ENCODE measurements at regions not wholly inside any gene's neighbourhood (a gene's known extent, or its start where the extent isn't known, plus 50 kb on each side); places are given as distances from the start of the nearest gene placed in this dataset.

DNA sequence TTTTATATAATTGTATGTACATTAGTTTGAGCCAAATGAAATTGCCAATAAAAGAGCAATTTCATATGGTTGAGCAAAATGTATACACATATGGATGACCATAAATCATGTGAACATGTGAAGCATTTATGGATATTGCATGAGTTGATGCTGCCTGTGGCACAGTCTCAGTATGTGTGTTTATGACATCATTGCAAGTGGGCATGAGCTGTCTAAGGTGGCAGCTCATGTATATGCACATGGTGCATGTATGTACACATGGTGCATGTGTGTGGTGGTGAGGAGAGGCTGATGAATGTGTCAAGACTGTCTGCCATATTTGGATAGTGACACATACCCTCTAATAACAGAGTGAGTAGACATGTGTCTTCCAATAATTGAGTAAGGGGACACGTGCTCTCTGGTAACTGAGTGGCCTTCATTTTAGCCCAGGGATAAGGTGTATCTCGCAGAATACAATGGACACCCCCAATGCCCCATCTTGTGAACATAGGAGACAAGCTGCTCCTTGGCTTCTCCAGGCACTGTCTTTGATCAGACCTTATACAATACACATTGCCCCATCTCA is 208.8 kb downstream of the DHX35 start:
- FAIRE-seq: peak; percentile 20
- TF ChIP-seq POU2F2 (IDR thresholded peaks at IDR 0.05; ENCODE audit: low read depth, low read length) (no peak), TAF1 (IDR thresholded peaks at IDR 0.05; ENCODE audit: low read depth, low read length) (no peak), SPI1 (IDR thresholded peaks at IDR 0.05; ENCODE audit: low read depth, low read length) (no peak), POLR2AphosphoS5 (IDR thresholded peaks at IDR 0.05; ENCODE audit: low read depth, low read length) (no peak), POLR2A (IDR thresholded peaks at IDR 0.05; ENCODE audit: low read depth, low read length) (no peak), PAX5 (IDR thresholded peaks at IDR 0.05; ENCODE audit: insufficient read depth, low read length, severe bottlenecking) (no peak)
- DNase-seq (ENCODE audit: insufficient read length, low spot score): no peak

GRCh38 chr20:39165099-39165498 is 203.0 kb downstream of the DHX35 start:
- TF ChIP-seq PAX5 (IDR thresholded peaks at IDR 0.05; ENCODE audit: insufficient read depth, low read length, severe bottlenecking) (no peak), POLR2AphosphoS5 (IDR thresholded peaks at IDR 0.05; ENCODE audit: low read depth, low read length) (no peak), TAF1 (IDR thresholded peaks at IDR 0.05; ENCODE audit: low read depth, low read length) (no peak), POU2F2 (IDR thresholded peaks at IDR 0.05; ENCODE audit: low read depth, low read length) (no peak), SPI1 (IDR thresholded peaks at IDR 0.05; ENCODE audit: low read depth, low read length) (no peak), POLR2A (IDR thresholded peaks at IDR 0.05; ENCODE audit: low read depth, low read length) (no peak)
- FAIRE-seq: no peak
- DNase-seq (ENCODE audit: insufficient read length, low spot score): no peak

DNA sequence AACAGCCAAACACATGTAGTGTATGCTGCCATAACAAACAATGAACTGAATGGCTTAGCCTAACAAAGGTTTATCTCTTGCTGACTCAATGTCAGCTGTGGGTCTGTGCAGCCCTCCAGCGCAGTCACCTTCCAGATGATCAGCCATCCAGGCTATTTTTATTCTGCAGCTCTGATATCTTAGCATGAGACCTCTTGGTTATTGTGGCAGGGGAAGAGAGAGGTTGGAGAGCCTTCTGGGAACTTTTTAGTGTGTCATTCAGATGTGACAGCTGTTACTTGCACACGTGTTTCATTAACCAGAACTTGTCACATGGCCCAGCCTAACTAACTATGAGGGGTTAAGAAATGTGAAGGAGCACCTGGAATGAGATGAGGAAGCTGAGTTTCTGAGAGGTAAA is 202.5 kb downstream of the DHX35 start:
- DNase-seq (ENCODE audit: insufficient read length, low spot score): no peak
- no peak for TF ChIP-seq PAX5 (IDR thresholded peaks at IDR 0.05; ENCODE audit: insufficient read depth, low read length, severe bottlenecking)
- no peak for TF ChIP-seq POLR2A (IDR thresholded peaks at IDR 0.05; ENCODE audit: low read depth, low read length)
- no peak for TF ChIP-seq POU2F2 (IDR thresholded peaks at IDR 0.05; ENCODE audit: low read depth, low read length)
- no peak for FAIRE-seq

DNA sequence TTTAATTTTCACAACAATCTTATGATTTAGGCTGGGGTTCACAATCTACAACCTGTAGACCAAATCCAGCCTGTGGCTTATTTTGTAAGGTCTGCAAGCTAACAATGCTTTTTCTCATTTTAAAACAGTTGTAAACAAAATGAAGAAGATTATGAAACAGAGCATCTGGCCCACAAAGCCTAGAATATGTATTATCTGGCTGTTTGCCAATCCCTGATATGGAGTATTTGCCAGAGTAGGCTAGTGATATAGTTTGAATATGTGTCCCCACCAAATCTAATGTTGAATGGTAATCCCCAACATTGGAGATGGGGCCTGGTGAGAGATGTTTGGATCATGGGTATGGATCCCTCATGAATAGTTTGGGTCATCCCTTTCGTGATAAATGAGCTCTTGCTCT is 201.8 kb downstream of the DHX35 start:
- FAIRE-seq: no peak
- no peak for TF ChIP-seq PAX5 (IDR thresholded peaks at IDR 0.05; ENCODE audit: insufficient read depth, low read length, severe bottlenecking)
- no peak for TF ChIP-seq POU2F2 (IDR thresholded peaks at IDR 0.05; ENCODE audit: low read depth, low read length)
- no peak for TF ChIP-seq SPI1 (IDR thresholded peaks at IDR 0.05; ENCODE audit: low read depth, low read length)
- TF ChIP-seq POLR2AphosphoS5 (IDR thresholded peaks at IDR 0.05; ENCODE audit: low read depth, low read length): no peak
- no peak for TF ChIP-seq TAF1 (IDR thresholded peaks at IDR 0.05; ENCODE audit: low read depth, low read length)
- no peak for TF ChIP-seq POLR2A (IDR thresholded peaks at IDR 0.05; ENCODE audit: low read depth, low read length)
- DNase-seq (ENCODE audit: insufficient read length, low spot score): no peak

- no peak for FAIRE-seq
- TF ChIP-seq POLR2AphosphoS5 (IDR thresholded peaks at IDR 0.05; ENCODE audit: low read depth, low read length) (no peak), PAX5 (IDR thresholded peaks at IDR 0.05; ENCODE audit: insufficient read depth, low read length, severe bottlenecking) (no peak), TAF1 (IDR thresholded peaks at IDR 0.05; ENCODE audit: low read depth, low read length) (no peak), POU2F2 (IDR thresholded peaks at IDR 0.05; ENCODE audit: low read depth, low read length) (no peak), SPI1 (IDR thresholded peaks at IDR 0.05; ENCODE audit: low read depth, low read length) (no peak), POLR2A (IDR thresholded peaks at IDR 0.05; ENCODE audit: low read depth, low read length) (no peak)
- no peak for DNase-seq (ENCODE audit: insufficient read length, low spot score)
Measured at GRCh38 chr20:39161900-39162299, 199.8 kb downstream of the DHX35 start.

- TF ChIP-seq POU2F2 (IDR thresholded peaks at IDR 0.05; ENCODE audit: low read depth, low read length) (no peak), POLR2AphosphoS5 (IDR thresholded peaks at IDR 0.05; ENCODE audit: low read depth, low read length) (no peak), PAX5 (IDR thresholded peaks at IDR 0.05; ENCODE audit: insufficient read depth, low read length, severe bottlenecking) (no peak), POLR2A (IDR thresholded peaks at IDR 0.05; ENCODE audit: low read depth, low read length) (no peak), SPI1 (IDR thresholded peaks at IDR 0.05; ENCODE audit: low read depth, low read length) (no peak), TAF1 (IDR thresholded peaks at IDR 0.05; ENCODE audit: low read depth, low read length) (no peak)
- FAIRE-seq (no peak), DNase-seq (ENCODE audit: insufficient read length, low spot score) (no peak)
Measured at GRCh38 chr20:39155971-39156370, 193.8 kb downstream of the DHX35 start.

- DNase-seq (ENCODE audit: insufficient read length, low spot score) (no peak), FAIRE-seq (no peak)
- TF ChIP-seq TAF1 (IDR thresholded peaks at IDR 0.05; ENCODE audit: low read depth, low read length) (no peak), PAX5 (IDR thresholded peaks at IDR 0.05; ENCODE audit: insufficient read depth, low read length, severe bottlenecking) (no peak), POU2F2 (IDR thresholded peaks at IDR 0.05; ENCODE audit: low read depth, low read length) (no peak), POLR2AphosphoS5 (IDR thresholded peaks at IDR 0.05; ENCODE audit: low read depth, low read length) (no peak), POLR2A (IDR thresholded peaks at IDR 0.05; ENCODE audit: low read depth, low read length) (no peak)
Measured at GRCh38 chr20:39152742-39153141, 190.6 kb downstream of the DHX35 start.

- no peak for FAIRE-seq
- DNase-seq (ENCODE audit: insufficient read length, low spot score): no peak
Measured at GRCh38 chr20:39152126-39152525, 190.0 kb downstream of the DHX35 start.

DNA sequence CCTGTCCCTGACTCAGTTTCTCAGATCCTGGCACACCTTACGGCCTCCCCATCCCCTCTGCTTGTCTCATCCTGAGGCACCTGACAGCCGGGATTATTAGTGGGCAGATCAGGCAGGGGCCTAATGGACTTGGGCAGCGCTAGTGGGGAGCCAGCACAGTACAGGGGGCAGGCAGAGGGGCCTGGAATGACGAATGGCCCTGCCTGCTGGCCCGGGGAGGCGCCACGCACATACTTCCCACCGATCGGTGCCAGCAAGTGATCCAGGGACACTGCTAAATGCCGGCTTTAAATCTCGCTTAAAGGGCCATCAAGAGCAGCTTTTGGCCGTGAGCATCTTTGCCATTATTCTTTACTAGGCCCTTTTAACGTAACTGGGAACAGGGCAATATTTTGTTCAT is 188.4 kb downstream of the DHX35 start:
- DNase-seq (ENCODE audit: insufficient read length, low spot score) (no peak), FAIRE-seq (no peak)
- TF ChIP-seq TAF1 (IDR thresholded peaks at IDR 0.05; ENCODE audit: low read depth, low read length) (no peak), POU2F2 (IDR thresholded peaks at IDR 0.05; ENCODE audit: low read depth, low read length) (no peak), POLR2A (IDR thresholded peaks at IDR 0.05; ENCODE audit: low read depth, low read length) (no peak), PAX5 (IDR thresholded peaks at IDR 0.05; ENCODE audit: insufficient read depth, low read length, severe bottlenecking) (no peak), POLR2AphosphoS5 (IDR thresholded peaks at IDR 0.05; ENCODE audit: low read depth, low read length) (no peak), SPI1 (IDR thresholded peaks at IDR 0.05; ENCODE audit: low read depth, low read length) (no peak)

More at GRCh38 chr20:39152126-39152525, 190.0 kb downstream of the DHX35 start:
- TF ChIP-seq PAX5 (IDR thresholded peaks at IDR 0.05; ENCODE audit: insufficient read depth, low read length, severe bottlenecking): no peak
- no peak for TF ChIP-seq SPI1 (IDR thresholded peaks at IDR 0.05; ENCODE audit: low read depth, low read length)
- no peak for TF ChIP-seq POLR2A (IDR thresholded peaks at IDR 0.05; ENCODE audit: low read depth, low read length)
- no peak for TF ChIP-seq POLR2AphosphoS5 (IDR thresholded peaks at IDR 0.05; ENCODE audit: low read depth, low read length)
- TF ChIP-seq TAF1 (IDR thresholded peaks at IDR 0.05; ENCODE audit: low read depth, low read length): no peak
- TF ChIP-seq POU2F2 (IDR thresholded peaks at IDR 0.05; ENCODE audit: low read depth, low read length): no peak

- TF ChIP-seq SPI1 (IDR thresholded peaks at IDR 0.05; ENCODE audit: low read depth, low read length): no peak
- TF ChIP-seq POLR2A (IDR thresholded peaks at IDR 0.05; ENCODE audit: low read depth, low read length): no peak
- TF ChIP-seq POU2F2 (IDR thresholded peaks at IDR 0.05; ENCODE audit: low read depth, low read length): no peak
- no peak for TF ChIP-seq PAX5 (IDR thresholded peaks at IDR 0.05; ENCODE audit: insufficient read depth, low read length, severe bottlenecking)
- DNase-seq (ENCODE audit: insufficient read length, low spot score): no peak
- no peak for FAIRE-seq
Measured at GRCh38 chr20:39146394-39146793, 184.2 kb downstream of the DHX35 start.

Data from GM12891 (cell line).